VCaP (cell line): ENCODE measurements at regions not wholly inside any gene's neighbourhood (a gene's known extent, or its start where the extent isn't known, plus 50 kb on each side); places are given as distances from the start of the nearest gene placed in this dataset.

Source experiments
- H3K27ac ChIP-seq: fragments of 450-650 bp; 2 replicates; pipeline ENCODE4 v1.5.1; 2017
- CTCF ChIP-seq: fragments of 450-650 bp; conservative IDR thresholded peaks from 2 replicates; pipeline ENCODE4 v1.5.1; 2017; ENCODE audit warnings: mild to moderate bottlenecking, moderate library complexity

GRCh38 chr13:87084192-87084591, 587.0 kb upstream of the SLITRK5 start:
- TF ChIP-seq CTCF = no peak
- H3K27ac ChIP-seq = no peak overlapping the region

GRCh38 chr13:87087741-87088140, 583.4 kb upstream of the SLITRK5 start:
- no peak for TF ChIP-seq CTCF
- H3K27ac ChIP-seq = no peak overlapping the region

GRCh38 chr13:87089391-87089790, 581.8 kb upstream of the SLITRK5 start:
- H3K27ac ChIP-seq = no peak overlapping the region
- no peak for TF ChIP-seq CTCF

GRCh38 chr13:87093399-87093798, 577.8 kb upstream of the SLITRK5 start:
- no peak for TF ChIP-seq CTCF
- no peak overlapping the region for H3K27ac ChIP-seq

- no peak overlapping the region for H3K27ac ChIP-seq
- no peak for TF ChIP-seq CTCF
Observed at GRCh38 chr13:87094646-87095045, 576.5 kb upstream of the SLITRK5 start.

- no peak for TF ChIP-seq CTCF
Observed at GRCh38 chr13:87100431-87100830, 570.7 kb upstream of the SLITRK5 start.

GRCh38 chr13:87107651-87108050, 563.5 kb upstream of the SLITRK5 start:
- H3K27ac ChIP-seq = no peak overlapping the region
- TF ChIP-seq CTCF = no peak

More at GRCh38 chr13:87100431-87100830, 570.7 kb upstream of the SLITRK5 start:
- no peak overlapping the region for H3K27ac ChIP-seq

GRCh38 chr13:87120476-87120875, 550.7 kb upstream of the SLITRK5 start:
- no peak overlapping the region for H3K27ac ChIP-seq
- no peak for TF ChIP-seq CTCF
